ENCODE measurements at regions not wholly inside any gene's neighbourhood (a gene's known extent, or its start where the extent isn't known, plus 50 kb on each side); places are given as distances from the start of the nearest gene placed in this dataset.

GRCh38 chr11:103652013-103652412 lies 384.4 kb upstream of the DDI1 start:
- TF ChIP-seq POLR2A (IDR thresholded peaks at IDR 0.05) = no peak
- TF ChIP-seq CTCF (IDR thresholded peaks at IDR 0.05) = no peak
- TF ChIP-seq POLR2AphosphoS5 (IDR thresholded peaks at IDR 0.05) = no peak
